KMS-11 (cell line): ENCODE measurements at regions not wholly inside any gene's neighbourhood (a gene's known extent, or its start where the extent isn't known, plus 50 kb on each side); places are given as distances from the start of the nearest gene placed in this dataset.

Experiments used
- H2AFZ ChIP-seq: fragments of 200-600 bp; sonication (generic); 2 replicates; pipeline ENCODE4 v1.6.1; 2016; ENCODE audit warnings: antibody characterized with exemption, mixed run types, low read depth
- H3K27ac ChIP-seq: fragments of 200-600 bp; sonication (generic); 2 replicates; pipeline ENCODE4 v1.6.1; 2016; ENCODE audit warnings: mild to moderate bottlenecking, mixed run types
- H3K27me3 ChIP-seq: fragments of 200-600 bp; sonication (generic); 2 replicates; pipeline ENCODE4 v1.6.1; 2017; ENCODE audit warnings: mild to moderate bottlenecking, low read depth, mixed run types, moderate library complexity; ENCODE audit not compliant: insufficient read depth
- H3K36me3 ChIP-seq: fragments of 200-600 bp; sonication (generic); 2 replicates; pipeline ENCODE4 v1.6.1; 2017; ENCODE audit warnings: mild to moderate bottlenecking, mixed run types; ENCODE audit not compliant: insufficient read depth
- H3K4me1 ChIP-seq: fragments of 200-600 bp; sonication (generic); 2 replicates; pipeline ENCODE4 v1.6.1; 2016; ENCODE audit warnings: mild to moderate bottlenecking, low read depth, mixed run types; ENCODE audit not compliant: poor library complexity, severe bottlenecking
- H3K4me2 ChIP-seq: fragments of 200-600 bp; sonication (generic); 2 replicates; pipeline ENCODE4 v1.7.0; 2016; ENCODE audit warnings: mild to moderate bottlenecking, mixed run types
- H3K4me3 ChIP-seq: fragments of 200-600 bp; sonication (generic); IDR thresholded peaks from 2 replicates; pipeline ENCODE4 v1.6.1; 2017; ENCODE audit warnings: low read depth, low read length, mixed read lengths; ENCODE audit not compliant: insufficient read depth
- H3K79me2 ChIP-seq: fragments of 200-600 bp; sonication (generic); 2 replicates; pipeline ENCODE4 v1.6.1; 2016; ENCODE audit warnings: low read depth, mixed run types; ENCODE audit not compliant: insufficient read depth
- H3K9ac ChIP-seq: fragments of 200-600 bp; sonication (generic); 2 replicates; pipeline ENCODE4 v1.6.1; 2016; ENCODE audit warnings: mild to moderate bottlenecking, mixed run types
- H4K20me1 ChIP-seq: fragments of 200-600 bp; sonication (generic); 2 replicates; pipeline ENCODE4 v1.6.1; 2016; ENCODE audit warnings: mild to moderate bottlenecking, mixed run types; ENCODE audit not compliant: insufficient read depth
- TF ChIP-seq, protein P1 (sequence below): fragments of 200-600 bp; sonication (generic); conservative IDR thresholded peaks from 2 replicates; pipeline ENCODE4 v1.6.1; 2017; ENCODE audit warnings: low read depth, mild to moderate bottlenecking, antibody characterized with exemption, low read length, moderate library complexity, mixed read lengths

DNA sequence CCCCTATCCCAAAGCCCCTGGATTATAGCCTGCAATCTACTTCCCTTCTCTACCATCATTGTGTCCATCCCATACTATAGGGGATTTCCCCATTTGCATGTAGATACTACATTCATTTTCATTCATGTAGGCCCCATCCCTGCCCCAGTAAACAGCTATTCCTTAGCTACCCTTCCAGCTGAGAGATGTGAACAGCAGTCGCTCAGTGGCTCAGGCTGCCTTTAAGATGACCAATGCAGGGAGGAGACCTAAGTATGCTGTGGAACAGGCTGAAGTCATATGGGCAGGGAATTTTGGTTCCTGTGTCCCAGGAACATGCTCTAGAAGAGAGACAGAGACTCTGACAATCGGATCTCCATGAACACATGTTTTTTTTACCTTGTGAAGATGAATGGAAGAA, 481.2 kb upstream of the SYT1 start:
- H3K36me3 ChIP-seq: no peaks in the 10 kb centered on the region
- TF ChIP-seq, protein P1, sequence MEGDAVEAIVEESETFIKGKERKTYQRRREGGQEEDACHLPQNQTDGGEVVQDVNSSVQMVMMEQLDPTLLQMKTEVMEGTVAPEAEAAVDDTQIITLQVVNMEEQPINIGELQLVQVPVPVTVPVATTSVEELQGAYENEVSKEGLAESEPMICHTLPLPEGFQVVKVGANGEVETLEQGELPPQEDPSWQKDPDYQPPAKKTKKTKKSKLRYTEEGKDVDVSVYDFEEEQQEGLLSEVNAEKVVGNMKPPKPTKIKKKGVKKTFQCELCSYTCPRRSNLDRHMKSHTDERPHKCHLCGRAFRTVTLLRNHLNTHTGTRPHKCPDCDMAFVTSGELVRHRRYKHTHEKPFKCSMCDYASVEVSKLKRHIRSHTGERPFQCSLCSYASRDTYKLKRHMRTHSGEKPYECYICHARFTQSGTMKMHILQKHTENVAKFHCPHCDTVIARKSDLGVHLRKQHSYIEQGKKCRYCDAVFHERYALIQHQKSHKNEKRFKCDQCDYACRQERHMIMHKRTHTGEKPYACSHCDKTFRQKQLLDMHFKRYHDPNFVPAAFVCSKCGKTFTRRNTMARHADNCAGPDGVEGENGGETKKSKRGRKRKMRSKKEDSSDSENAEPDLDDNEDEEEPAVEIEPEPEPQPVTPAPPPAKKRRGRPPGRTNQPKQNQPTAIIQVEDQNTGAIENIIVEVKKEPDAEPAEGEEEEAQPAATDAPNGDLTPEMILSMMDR: no peak
- no peaks in the 10 kb centered on the region for H3K4me1 ChIP-seq
- H3K27me3 ChIP-seq: no peaks in the 10 kb centered on the region
- no peak overlapping the region for H3K4me3 ChIP-seq
- H3K4me2 ChIP-seq: no peak overlapping the region
- no peaks in the 10 kb centered on the region for H3K79me2 ChIP-seq
- H3K27ac ChIP-seq: no peak overlapping the region
- H2AFZ ChIP-seq: no peak overlapping the region
- H3K9ac ChIP-seq: no peak overlapping the region
- no peaks in the 10 kb centered on the region for H4K20me1 ChIP-seq

DNA sequence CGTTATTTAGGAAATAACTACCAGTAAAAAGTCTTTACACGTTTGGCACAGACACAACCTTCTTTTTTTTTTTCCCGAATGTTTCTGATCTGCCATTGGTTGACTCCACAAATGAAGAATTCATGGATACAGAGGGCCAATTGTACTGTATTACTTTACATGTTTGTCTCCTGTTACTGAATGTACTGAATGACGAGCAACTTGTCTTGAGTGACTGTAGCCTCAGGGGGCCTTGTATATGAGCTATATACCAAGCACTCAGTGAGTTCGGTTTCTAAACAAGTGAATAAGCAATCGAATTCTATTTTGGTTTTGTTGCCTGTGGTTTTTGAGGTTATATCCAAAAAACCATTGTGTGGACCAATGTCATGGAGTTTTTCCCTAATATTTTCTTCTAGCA, 480.0 kb upstream of the SYT1 start:
- H2AFZ ChIP-seq: no peak overlapping the region
- no peaks in the 10 kb centered on the region for H3K36me3 ChIP-seq
- H3K9ac ChIP-seq: no peak overlapping the region
- no peak overlapping the region for H3K4me3 ChIP-seq
- no peak overlapping the region for H3K4me2 ChIP-seq
- H3K27me3 ChIP-seq: no peaks in the 10 kb centered on the region
- H4K20me1 ChIP-seq: no peaks in the 10 kb centered on the region
- no peak overlapping the region for H3K27ac ChIP-seq
- no peaks in the 10 kb centered on the region for H3K79me2 ChIP-seq
- no peaks in the 10 kb centered on the region for H3K4me1 ChIP-seq
- TF ChIP-seq, protein P1: no peak

DNA sequence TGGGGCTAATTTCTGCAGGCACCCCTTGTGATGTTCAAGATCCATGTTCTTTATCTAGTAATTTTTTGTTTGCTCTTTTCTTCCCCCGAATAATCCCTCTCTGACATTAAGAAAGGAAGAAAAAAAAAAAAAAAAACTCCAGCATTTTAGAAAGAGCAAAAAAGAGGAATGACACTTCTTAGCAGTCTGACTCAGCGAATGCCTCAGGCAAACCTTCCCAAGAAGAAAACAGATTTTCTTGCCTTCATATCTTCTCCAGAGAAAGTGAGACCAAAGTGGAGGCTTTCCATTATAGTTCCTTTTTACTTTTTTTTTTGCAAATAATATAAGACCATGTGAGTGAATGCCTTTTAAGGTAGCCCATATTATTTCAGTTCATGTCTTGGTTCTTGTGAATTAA, 479.0 kb upstream of the SYT1 start:
- Histone ChIP-seq H3K36me3 (no peaks in the 10 kb centered on the region), H3K79me2 (no peaks in the 10 kb centered on the region), H3K27ac (no peak overlapping the region), H3K27me3 (no peaks in the 10 kb centered on the region), H3K4me3 (no peak overlapping the region), H3K4me2 (no peak overlapping the region), H3K4me1 (no peaks in the 10 kb centered on the region), H3K9ac (no peak overlapping the region), H4K20me1 (no peaks in the 10 kb centered on the region), H2AFZ (no peak overlapping the region)
- TF ChIP-seq, protein P1: no peak

DNA sequence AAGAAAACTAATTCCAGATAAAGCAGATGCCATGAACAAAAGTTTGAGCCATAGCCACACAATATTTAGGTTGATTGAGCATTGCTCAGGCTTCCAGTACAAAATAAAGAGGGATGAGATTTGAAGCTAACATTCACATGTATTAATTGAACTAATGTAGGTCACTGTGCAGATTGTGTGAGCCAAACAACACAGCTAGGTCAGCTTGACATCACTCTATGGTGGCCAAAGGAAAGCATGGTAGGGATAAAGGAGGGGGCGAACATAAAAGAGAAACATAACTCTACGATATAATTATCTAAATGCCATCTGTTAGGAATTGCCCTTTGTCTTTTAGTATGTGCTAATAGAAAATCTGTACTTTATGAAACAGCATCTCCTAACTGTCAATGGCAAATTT, 477.7 kb upstream of the SYT1 start:
- TF ChIP-seq, protein P1: no peak
- Histone ChIP-seq H3K9ac (no peak overlapping the region), H3K36me3 (no peaks in the 10 kb centered on the region), H3K27ac (no peak overlapping the region), H3K27me3 (no peaks in the 10 kb centered on the region), H3K4me3 (no peak overlapping the region), H3K4me1 (no peaks in the 10 kb centered on the region), H3K4me2 (no peak overlapping the region), H3K79me2 (no peaks in the 10 kb centered on the region), H4K20me1 (no peaks in the 10 kb centered on the region), H2AFZ (no peak overlapping the region)

DNA sequence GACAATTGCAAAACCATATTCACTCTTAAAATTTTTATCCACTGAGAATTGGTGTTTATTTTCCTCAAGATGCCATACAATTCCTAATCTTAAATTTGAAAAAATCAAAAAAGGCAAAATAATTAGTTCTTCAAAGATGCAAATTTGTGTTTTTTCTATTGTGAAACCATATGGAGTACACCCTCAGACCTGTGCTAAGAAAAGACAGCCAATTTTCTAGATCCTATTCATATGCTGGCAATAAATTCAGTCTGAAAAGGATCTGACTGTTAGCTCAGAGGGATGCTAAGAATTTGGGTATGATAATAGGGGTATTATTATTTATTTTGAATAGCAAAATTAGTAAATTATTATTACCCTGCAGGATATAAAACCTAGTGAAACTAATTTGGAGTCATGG, 476.9 kb upstream of the SYT1 start:
- H2AFZ ChIP-seq: no peak overlapping the region
- H3K79me2 ChIP-seq: no peaks in the 10 kb centered on the region
- TF ChIP-seq, protein P1: no peak
- no peaks in the 10 kb centered on the region for H4K20me1 ChIP-seq
- H3K27me3 ChIP-seq: no peaks in the 10 kb centered on the region
- no peaks in the 10 kb centered on the region for H3K36me3 ChIP-seq
- no peaks in the 10 kb centered on the region for H3K4me1 ChIP-seq
- no peak overlapping the region for H3K4me3 ChIP-seq
- H3K9ac ChIP-seq: no peak overlapping the region
- H3K27ac ChIP-seq: no peak overlapping the region
- no peak overlapping the region for H3K4me2 ChIP-seq
